NCI-H1092 treated with DMSO at 0.1 percent for 48 hours (cell line): ENCODE measurements at regions not wholly inside any gene's neighbourhood (a gene's known extent, or its start where the extent isn't known, plus 50 kb on each side); places are given as distances from the start of the nearest gene placed in this dataset.
"Not testable (repeated sequence)": the region's sequence is repeated elsewhere in the genome, so short reads cannot be mapped to it uniquely, and the experiment has no call there.

Experiments used
- DNase-seq: peaks from one replicate; lab custom pipeline; 2025; lab: John Stamatoyannopoulos, UW

DNA sequence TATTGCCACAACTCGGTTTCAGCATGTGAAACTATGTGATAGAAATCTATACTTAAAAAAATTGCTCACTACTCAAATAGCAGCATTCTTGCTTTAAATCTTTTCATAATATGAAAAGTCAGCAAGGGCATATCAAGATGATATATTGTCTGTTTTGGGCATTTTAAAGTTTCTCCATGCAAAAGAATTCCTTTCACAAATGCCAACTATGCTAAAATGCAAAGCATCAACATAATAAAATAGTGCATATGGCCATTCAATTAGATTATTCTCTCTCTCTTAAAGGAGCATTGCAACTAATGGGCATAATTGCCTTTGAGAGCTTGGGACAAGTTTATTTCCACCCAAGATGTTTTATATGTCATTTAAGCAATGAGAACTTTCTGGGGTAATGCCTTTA lies 475.1 kb downstream of the ZPLD1 start:
- DNase-seq = no peak

- no peak for DNase-seq
Observed at GRCh38 chr3:102916532-102916931, 481.7 kb downstream of the ZPLD1 start.

DNA sequence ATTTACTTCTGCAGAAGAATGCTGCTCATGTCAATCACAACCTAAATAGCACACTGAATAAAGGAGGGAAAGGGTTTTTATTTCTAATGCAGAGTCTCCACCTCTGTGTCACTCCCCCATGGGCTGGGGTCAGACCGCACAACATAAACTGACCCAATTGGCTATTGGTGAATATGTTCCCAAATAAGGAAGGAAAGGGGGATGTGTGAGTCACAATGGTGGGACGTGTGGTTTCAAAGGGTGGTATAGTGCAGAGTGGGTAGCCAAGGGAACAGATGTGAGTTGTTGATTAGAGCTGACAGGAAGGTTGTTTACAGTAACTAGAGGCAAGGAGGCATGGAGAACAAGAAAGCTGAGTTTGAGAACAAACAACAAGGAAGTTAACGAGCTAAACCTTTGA lies 491.8 kb downstream of the ZPLD1 start:
- DNase-seq = no peak

DNA sequence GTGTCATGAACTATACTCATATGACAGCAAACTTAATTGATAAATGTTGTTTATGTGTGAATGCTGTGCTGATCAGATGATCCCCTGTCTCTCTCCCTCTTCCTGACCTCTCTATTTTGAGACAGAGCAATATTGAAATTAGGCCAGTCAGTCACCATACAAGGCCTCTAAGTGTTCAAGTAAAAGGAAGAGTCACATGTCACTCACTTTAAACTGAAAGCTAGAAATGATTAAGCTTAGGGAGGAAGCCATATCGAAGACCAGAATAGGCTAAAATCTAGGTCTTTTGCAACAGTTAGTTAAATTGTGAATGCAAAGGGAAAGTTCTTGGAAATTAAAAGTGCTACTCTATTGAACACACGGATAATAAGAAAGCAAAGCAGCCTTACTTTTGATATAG lies 498.6 kb downstream of the ZPLD1 start:
- DNase-seq = no peak

DNA sequence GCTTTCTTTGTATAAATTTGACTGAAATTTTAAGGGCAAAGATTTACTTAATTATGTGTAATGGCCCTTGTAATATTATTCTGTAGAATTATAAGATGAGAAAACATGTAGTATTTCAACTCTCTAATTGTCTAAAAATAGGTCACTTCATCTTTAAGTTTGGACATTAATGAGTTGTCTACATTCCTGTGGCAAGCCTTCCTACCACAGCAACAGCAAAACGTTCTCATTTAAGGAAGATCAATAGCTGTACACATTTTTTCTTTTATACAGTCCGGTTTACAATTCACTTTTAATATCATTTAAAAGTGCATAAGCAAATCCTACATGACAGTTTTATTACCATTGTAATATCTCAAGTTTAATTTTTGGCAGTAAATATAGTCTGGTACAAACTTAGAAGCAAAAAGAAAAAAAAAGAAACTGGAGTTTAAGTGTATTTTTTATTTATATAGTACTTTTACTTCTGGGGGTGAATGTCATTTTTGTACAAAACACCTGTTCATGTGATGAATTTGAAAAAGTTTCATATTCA lies 501.8 kb downstream of the ZPLD1 start:
- DNase-seq = no peak

GRCh38 chr3:102941786-102942185 lies 507.0 kb downstream of the ZPLD1 start:
- no peak for DNase-seq

GRCh38 chr3:102946445-102946844 lies 511.6 kb downstream of the ZPLD1 start:
- not testable (repeated sequence) for DNase-seq

DNA sequence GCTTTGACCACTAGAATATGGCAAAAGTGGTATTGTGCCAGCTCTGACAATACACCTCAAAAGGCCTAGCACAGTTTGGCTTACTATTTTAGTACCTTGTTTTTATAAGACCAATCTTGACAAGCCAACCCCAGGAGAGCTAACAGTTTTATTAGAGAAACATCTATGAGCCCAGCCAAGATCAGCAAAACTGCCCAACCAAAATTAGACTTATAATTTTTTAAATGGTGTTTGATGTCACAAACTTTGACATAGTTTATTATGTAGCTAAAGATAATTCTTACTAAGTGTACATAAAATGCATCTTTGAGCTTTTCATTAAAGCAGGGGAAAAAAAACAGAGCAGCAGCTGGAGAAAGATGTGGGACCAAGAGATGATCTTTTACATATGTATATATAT lies 537.5 kb downstream of the ZPLD1 start:
- DNase-seq = no peak

DNA sequence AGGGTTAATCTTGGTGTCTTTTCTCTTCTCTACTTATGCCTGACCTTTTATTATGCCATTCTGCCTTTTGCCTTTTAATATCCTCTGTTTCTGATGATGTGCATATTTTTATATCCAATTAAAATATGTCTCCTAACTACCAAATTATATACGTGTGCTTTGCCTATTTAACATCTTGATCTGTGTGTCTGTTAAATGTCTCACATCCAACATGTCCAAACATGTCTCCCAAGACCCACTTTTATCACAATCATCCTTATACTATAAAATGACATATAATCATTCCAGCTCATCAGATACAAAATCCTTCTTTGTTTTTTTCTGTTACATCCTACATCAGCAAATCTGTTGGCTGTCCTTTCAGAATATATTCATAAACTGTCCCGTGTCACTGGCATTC lies 539.5 kb downstream of the ZPLD1 start:
- DNase-seq = no peak

DNA sequence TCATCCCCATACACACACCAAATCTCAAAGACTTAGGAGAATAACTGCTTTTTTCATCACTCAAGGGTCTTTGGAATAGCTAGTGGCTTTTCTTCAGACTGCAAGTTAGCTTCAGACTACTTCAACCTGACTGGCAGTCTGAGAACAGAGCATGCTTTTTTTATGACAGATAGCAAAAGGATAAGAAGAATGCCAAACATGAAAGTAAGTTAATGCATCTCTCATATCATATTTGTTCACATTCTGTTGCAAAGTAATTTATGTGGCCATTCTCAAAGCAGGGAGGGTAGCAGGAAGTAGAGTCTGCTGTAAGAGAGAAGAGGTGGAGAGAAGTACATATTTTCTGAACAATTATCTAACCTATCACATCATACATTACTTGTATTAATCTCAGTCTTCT lies 544.4 kb downstream of the ZPLD1 start:
- DNase-seq = no peak

- no peak for DNase-seq
Observed at GRCh38 chr3:102979682-102980354, 545.0 kb downstream of the ZPLD1 start.

- DNase-seq = no peak
Observed at GRCh38 chr3:102980355-102980696, 545.5 kb downstream of the ZPLD1 start.

GRCh38 chr3:103002425-103003176 lies 567.8 kb downstream of the ZPLD1 start:
- DNase-seq = no peak

GRCh38 chr3:103006526-103007183 lies 571.8 kb downstream of the ZPLD1 start:
- DNase-seq = no peak

GRCh38 chr3:103009609-103010008 lies 574.8 kb downstream of the ZPLD1 start:
- DNase-seq = no peak

GRCh38 chr3:103025880-103026279 lies 591.1 kb downstream of the ZPLD1 start:
- no peak for DNase-seq

DNA sequence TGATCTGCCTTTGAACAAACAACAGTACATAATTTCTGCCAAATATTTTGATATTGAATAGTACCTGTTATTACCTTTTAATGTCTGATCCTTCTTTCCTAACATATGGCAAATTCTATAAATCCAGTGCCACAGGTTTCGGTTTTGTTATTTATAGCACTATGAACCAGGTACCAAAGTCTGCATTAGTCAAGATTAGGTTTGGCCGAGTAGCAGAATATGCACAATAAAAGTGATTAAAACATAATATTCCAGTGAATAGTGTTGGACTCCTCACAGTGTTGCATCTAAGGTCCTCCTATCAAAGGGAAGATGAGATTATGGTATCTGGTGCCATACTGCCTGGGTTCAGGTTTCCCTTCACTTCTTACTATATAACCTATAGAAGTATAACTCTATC lies 599.0 kb downstream of the ZPLD1 start:
- DNase-seq = no peak

DNA sequence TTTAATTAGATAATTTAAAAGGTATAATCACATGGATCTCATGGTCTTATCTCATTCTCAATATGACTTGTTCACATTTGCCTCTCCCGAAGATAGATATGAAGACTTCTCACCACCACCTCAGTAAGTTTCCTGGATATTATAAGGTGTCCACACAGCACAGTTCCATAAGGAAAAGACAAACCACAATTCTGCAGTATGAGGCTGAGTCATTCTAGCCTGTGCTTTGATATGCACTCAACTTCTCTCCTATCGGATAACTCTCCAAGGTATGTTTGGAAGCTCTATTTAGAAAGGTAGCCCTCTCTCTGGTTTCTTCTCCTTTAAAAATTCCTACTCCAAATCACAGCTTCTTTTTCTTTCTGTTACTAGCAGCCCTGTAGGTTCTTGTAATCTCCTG lies 612.8 kb downstream of the ZPLD1 start:
- DNase-seq = no peak

- DNase-seq = no peak
Observed at GRCh38 chr3:103048068-103048722, 613.4 kb downstream of the ZPLD1 start.

DNA sequence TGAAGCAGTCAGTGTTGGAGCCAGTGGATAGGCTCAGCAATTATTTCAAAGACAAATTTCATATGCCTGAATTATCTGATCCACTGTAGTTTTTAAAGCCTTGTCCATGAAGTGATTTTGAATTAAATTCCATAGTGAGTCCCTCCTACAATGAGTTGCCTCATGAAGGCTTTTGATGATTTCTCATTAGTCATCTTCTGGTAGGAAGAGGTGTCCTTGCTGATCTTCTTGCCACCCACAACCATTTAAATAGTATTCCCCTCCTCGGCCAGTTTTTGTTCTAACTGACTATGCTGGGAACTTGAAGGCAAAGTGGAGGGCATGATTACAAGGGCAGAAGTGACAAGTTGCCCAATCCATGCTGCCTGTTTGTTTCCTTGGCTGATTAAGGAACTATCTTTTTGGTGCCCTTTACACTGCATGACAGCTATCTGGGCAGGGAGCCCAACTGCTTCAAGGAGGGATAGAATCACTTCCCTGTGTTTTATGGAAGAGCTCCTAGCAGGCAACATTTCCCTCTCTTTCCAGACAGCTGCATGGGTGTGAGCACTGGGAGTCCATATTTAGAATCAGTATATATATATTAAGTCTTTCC lies 617.5 kb downstream of the ZPLD1 start:
- no peak for DNase-seq

- no peak for DNase-seq
Observed at GRCh38 chr3:103055021-103055520, 620.3 kb downstream of the ZPLD1 start.

GRCh38 chr3:103056542-103056941 lies 621.7 kb downstream of the ZPLD1 start:
- DNase-seq = no peak
